A673 (cell line): ENCODE measurements at regions not wholly inside any gene's neighbourhood (a gene's known extent, or its start where the extent isn't known, plus 50 kb on each side); places are given as distances from the start of the nearest gene placed in this dataset.

Experiments
- CTCF ChIP-seq: fragments of 300-800, 200-600 bp; sonication (generic); conservative IDR thresholded peaks from 2 replicates; pipeline ENCODE4 v1.5.1; 2017; ENCODE audit warnings: low read depth, mild to moderate bottlenecking, antibody characterized with exemption, low read length, moderate library complexity, mixed read lengths
- EZH2 ChIP-seq: fragments of 200-600 bp; sonication (generic); IDR thresholded peaks from 2 replicates; pipeline ENCODE4 v1.6.1; 2017; ENCODE audit warnings: borderline replicate concordance, low read depth, mild to moderate bottlenecking, mixed read lengths, antibody characterized with exemption, low read length; ENCODE audit not compliant: poor library complexity, severe bottlenecking

- TF ChIP-seq CTCF (no peak), EZH2 (no peak)
Measured at GRCh38 chr16:17846030-17846429, 375.3 kb upstream of the XYLT1 start.
